Panc1 (cell line): ENCODE measurements at regions not wholly inside any gene's neighbourhood (a gene's known extent, or its start where the extent isn't known, plus 50 kb on each side); places are given as distances from the start of the nearest gene placed in this dataset.
A peak's percentile ranks its signal among the peaks of the same experiment; 100 is the strongest.

Experiments
- ATAC-seq: fragments of 200-7000 bp; cut with Tn5 transposase; 2 replicates; pipeline ENCODE4 v1.9.1; 2020; ENCODE audit warnings: mild to moderate bottlenecking, moderate library complexity
- BruUV-seq: library from RNA; stranded (reverse); fragments of 400-500 nt; replicated peaks from 2 replicates; lab custom pipeline; 2021; lab: Mats Ljungman, UMichigan
- CTCF ChIA-PET: fragments of 300-600 bp; sonication (Branson Sonifier 250); formaldehyde crosslinking; loops from one replicate; lab custom pipeline; 2022; ENCODE audit warnings: antibody characterized with exemption; lab: Charles Lee
- POLR2A ChIA-PET: fragments of 300-600 bp; sonication (Branson Sonifier 250); formaldehyde crosslinking; loops from one replicate; lab custom pipeline; 2022; ENCODE audit warnings: antibody characterized with exemption; lab: Charles Lee
- DNase-seq: peaks from one replicate; pipeline ENCODE4 v3.0.0-alpha.2; 2010; ENCODE audit warnings: low read depth, low spot score
- H3K27ac ChIP-seq: 2 replicates; pipeline ENCODE4 v1.5.1; 2011; ENCODE audit warnings: mild to moderate bottlenecking, low read length, inconsistent platforms
- H3K27me3 ChIP-seq: fragments of 200-500 bp; sonication (Bioruptor generic); 2 replicates; pipeline ENCODE4 v1.6.0; 2014; ENCODE audit warnings: low read length, inconsistent platforms; ENCODE audit not compliant: control insufficient read depth, insufficient read depth
- H3K36me3 ChIP-seq: fragments of 200-500 bp; sonication (Bioruptor generic); 2 replicates; pipeline ENCODE4 v1.5.1; 2014; ENCODE audit warnings: inconsistent platforms, mild to moderate bottlenecking, low read length, moderate library complexity; ENCODE audit not compliant: control insufficient read depth, insufficient read depth
- H3K4me1 ChIP-seq: 2 replicates; pipeline ENCODE4 v1.5.1; 2011; ENCODE audit warnings: inconsistent platforms, mild to moderate bottlenecking, low read length, moderate library complexity; ENCODE audit not compliant: control insufficient read depth, insufficient read depth
- H3K4me3 ChIP-seq, 2 experiments: 2 replicates each; pipeline ENCODE4 v1.5.1; 2011 to 2012; ENCODE audit warnings: low read depth in 2 of 2, low read length in 2 of 2, mild to moderate bottlenecking in 2 of 2, inconsistent platforms in 1 of 2, moderate library complexity in 1 of 2
- H3K9me3 ChIP-seq: fragments of 200-500 bp; sonication (Bioruptor generic); 2 replicates; pipeline ENCODE4 v1.5.1; 2014; ENCODE audit warnings: low read depth, mild to moderate bottlenecking, inconsistent platforms, low read length, moderate library complexity; ENCODE audit not compliant: control insufficient read depth, insufficient read depth
- CTCF ChIP-seq: fragments of 450-650 bp; IDR thresholded peaks from 2 replicates; pipeline ENCODE4 v1.5.1; 2017; ENCODE audit warnings: mild to moderate bottlenecking
- POLR2AphosphoS5 ChIP-seq: IDR thresholded peaks from 2 replicates; pipeline ENCODE4 v1.6.1; 2012; ENCODE audit warnings: mild to moderate bottlenecking, low read depth, low read length, moderate library complexity
- REST ChIP-seq, 2 experiments: IDR thresholded peaks; 2 replicates each; pipeline ENCODE4 v1.6.1; 2011 to 2012; ENCODE audit warnings: low read depth in 2 of 2, control low read depth in 1 of 2, low read length in 1 of 2, mild to moderate bottlenecking in 1 of 2, moderate library complexity in 1 of 2; ENCODE audit not compliant: insufficient read depth in 1 of 2
- SIN3A ChIP-seq: IDR thresholded peaks from 2 replicates; pipeline ENCODE4 v1.6.1; 2012; ENCODE audit warnings: low read depth, mild to moderate bottlenecking, low read length, moderate library complexity, borderline replicate concordance; ENCODE audit not compliant: insufficient read depth
- TCF7L2 ChIP-seq: IDR thresholded peaks from 2 replicates; pipeline ENCODE4 v1.6.1; 2011; ENCODE audit warnings: mild to moderate bottlenecking, low read depth, low read length, inconsistent platforms
- in situ Hi-C: cut with HindIII; loops from 2 replicates; pipeline ENCODE4 v1.10.0; 2016; ENCODE audit warnings: low sequenced_read_pairs, low pct_unique_long_range_greater_than_20kb
- intact Hi-C: fragments of 100-400 bp; cut with micrococcal nuclease; formaldehyde crosslinking; loops from one replicate; pipeline ENCODE4 v1.10.0; 2022; ENCODE audit not compliant: unreplicated experiment

GRCh38 chr2:221716426-221717303 lies 144.6 kb upstream of the EPHA4 start:
- H3K9me3 ChIP-seq, result no peaks in the 10 kb centered on the region
- no peak overlapping the region for H3K27ac ChIP-seq
- BruUV-seq, result no TSS peak
- CTCF ChIA-PET, result no interaction called here
- ATAC-seq (peak; percentile 53; the same call in 1 of the 2 replicates), DNase-seq (no peak)
- H3K4me1 ChIP-seq, result no peaks in the 10 kb centered on the region; the same call in 1 of the 2 replicates
- POLR2A ChIA-PET, result no interaction called here
- in situ Hi-C loops (no loop called here), intact Hi-C loops (no loop called here)
- H3K36me3 ChIP-seq, result no peaks in the 10 kb centered on the region
- H3K4me3 ChIP-seq, result no peak overlapping the region
- TF ChIP-seq REST (IDR thresholded peaks at IDR 0.05; ENCODE audit: insufficient read depth in 1 of 2, low read depth in 2 of 2, low read length in 1 of 2) (no peak), SIN3A (no peak), TCF7L2 (no peak), POLR2AphosphoS5 (no peak), CTCF (no peak)
- no peaks in the 10 kb centered on the region for H3K27me3 ChIP-seq

- no peak for ATAC-seq
- intact Hi-C loops, result no loop called here
Observed at GRCh38 chr2:221715523-221716247, 143.6 kb upstream of the EPHA4 start.

More at GRCh38 chr2:221715523-221716247, 143.6 kb upstream of the EPHA4 start:
- no TSS peak for BruUV-seq
- ChIA-PET CTCF (no interaction called here), POLR2A (no interaction called here)
- Histone ChIP-seq H3K4me1 (no peaks in the 10 kb centered on the region; the same call in 1 of the 2 replicates), H3K36me3 (no peaks in the 10 kb centered on the region), H3K27ac (no peak overlapping the region), H3K27me3 (no peaks in the 10 kb centered on the region), H3K9me3 (no peaks in the 10 kb centered on the region), H3K4me3 (no peak overlapping the region)
- in situ Hi-C loops, result no loop called here
- TF ChIP-seq TCF7L2 (no peak), CTCF (no peak), SIN3A (no peak), REST (IDR thresholded peaks at IDR 0.05; ENCODE audit: insufficient read depth in 1 of 2, low read depth in 2 of 2, low read length in 1 of 2) (no peak), POLR2AphosphoS5 (no peak)
- DNase-seq, result no peak
